ENCODE measurements at regions not wholly inside any gene's neighbourhood (a gene's known extent, or its start where the extent isn't known, plus 50 kb on each side); places are given as distances from the start of the nearest gene placed in this dataset.
"Not testable (repeated sequence)": the region's sequence is repeated elsewhere in the genome, so short reads cannot be mapped to it uniquely, and the experiment has no call there.

GRCh38 chrX:150167482-150168324, 195.4 kb upstream of the MAMLD1 start:
- no peak for DNase-seq

GRCh38 chrX:150182161-150182560, 181.0 kb upstream of the MAMLD1 start:
- no peak for DNase-seq

GRCh38 chrX:150184491-150184890, 178.6 kb upstream of the MAMLD1 start:
- DNase-seq = no peak

GRCh38 chrX:150185766-150186165, 177.4 kb upstream of the MAMLD1 start:
- DNase-seq = no peak

GRCh38 chrX:150192816-150193215, 170.3 kb upstream of the MAMLD1 start:
- DNase-seq = no peak

- DNase-seq = no peak
These were observed 166.8 kb upstream of the MAMLD1 start for GRCh38 chrX:150196285-150196684.

GRCh38 chrX:150197388-150197787, 165.7 kb upstream of the MAMLD1 start:
- DNase-seq = no peak

- DNase-seq = no peak
These were observed 164.3 kb upstream of the MAMLD1 start for GRCh38 chrX:150198776-150199175.

- no peak for DNase-seq
These were observed 163.9 kb upstream of the MAMLD1 start for GRCh38 chrX:150199181-150199580.

GRCh38 chrX:150199803-150200202, 163.3 kb upstream of the MAMLD1 start:
- DNase-seq = no peak

GRCh38 chrX:150200361-150200760, 162.8 kb upstream of the MAMLD1 start:
- no peak for DNase-seq

GRCh38 chrX:150200820-150201287, 162.3 kb upstream of the MAMLD1 start:
- DNase-seq = peak; percentile 12

GRCh38 chrX:150201391-150201790, 161.7 kb upstream of the MAMLD1 start:
- DNase-seq = no peak

- DNase-seq = no peak
These were observed 161.3 kb upstream of the MAMLD1 start for GRCh38 chrX:150201841-150202240.

GRCh38 chrX:150202641-150203247, 160.4 kb upstream of the MAMLD1 start:
- no peak for DNase-seq

GRCh38 chrX:150203248-150203645, 159.9 kb upstream of the MAMLD1 start:
- no peak for DNase-seq

GRCh38 chrX:150205011-150205410, 158.1 kb upstream of the MAMLD1 start:
- no peak for DNase-seq

GRCh38 chrX:150207733-150208132, 155.4 kb upstream of the MAMLD1 start:
- DNase-seq = no peak

- DNase-seq = no peak
These were observed 151.1 kb upstream of the MAMLD1 start for GRCh38 chrX:150211988-150212387.

- DNase-seq = no peak
These were observed 150.2 kb upstream of the MAMLD1 start for GRCh38 chrX:150212672-150213480.

GRCh38 chrX:150213481-150214030, 149.6 kb upstream of the MAMLD1 start:
- no peak for DNase-seq

- DNase-seq = not testable (repeated sequence)
These were observed 147.1 kb upstream of the MAMLD1 start for GRCh38 chrX:150216000-150216399.

GRCh38 chrX:150216716-150217115, 146.4 kb upstream of the MAMLD1 start:
- DNase-seq = no peak

Data from CD4-positive, alpha-beta T cell treated with Interleukin-6 for 4 hours (primary cell).